NOMO-1 treated with DMSO at 0.1 percent for 48 hours (cell line): ENCODE measurements at regions not wholly inside any gene's neighbourhood (a gene's known extent, or its start where the extent isn't known, plus 50 kb on each side); places are given as distances from the start of the nearest gene placed in this dataset.
"Not testable (repeated sequence)": the region's sequence is repeated elsewhere in the genome, so short reads cannot be mapped to it uniquely, and the experiment has no call there.

Experiments
- DNase-seq: peaks from one replicate; lab custom pipeline; 2025; ENCODE audit not compliant: unreplicated experiment; lab: John Stamatoyannopoulos, UW

- DNase-seq, result no peak
Measured at GRCh38 chr12:67455236-67455635, 186.1 kb downstream of the CAND1 start.

GRCh38 chr12:67456431-67456901 lies 187.3 kb downstream of the CAND1 start:
- DNase-seq, result no peak

- DNase-seq, result no peak
Measured at GRCh38 chr12:67457136-67457535, 188.0 kb downstream of the CAND1 start.

GRCh38 chr12:67457778-67458665 lies 188.9 kb downstream of the CAND1 start:
- DNase-seq, result peak; percentile 89

GRCh38 chr12:67459173-67459572 lies 189.4 kb upstream of the DYRK2 start:
- no peak for DNase-seq

- DNase-seq, result no peak
Measured at GRCh38 chr12:67459578-67459977, 189.0 kb upstream of the DYRK2 start.

GRCh38 chr12:67460388-67460787 lies 188.2 kb upstream of the DYRK2 start:
- DNase-seq, result no peak

GRCh38 chr12:67468549-67469245 lies 179.8 kb upstream of the DYRK2 start:
- no peak for DNase-seq

- no peak for DNase-seq
Measured at GRCh38 chr12:67469666-67470065, 178.9 kb upstream of the DYRK2 start.

- DNase-seq, result no peak
Measured at GRCh38 chr12:67471810-67472209, 176.7 kb upstream of the DYRK2 start.

GRCh38 chr12:67472539-67472938 lies 176.0 kb upstream of the DYRK2 start:
- no peak for DNase-seq

- no peak for DNase-seq
Measured at GRCh38 chr12:67474934-67475620, 173.5 kb upstream of the DYRK2 start.

GRCh38 chr12:67475725-67476124 lies 172.8 kb upstream of the DYRK2 start:
- DNase-seq, result no peak

GRCh38 chr12:67477681-67478265 lies 170.8 kb upstream of the DYRK2 start:
- no peak for DNase-seq

GRCh38 chr12:67482751-67483661 lies 165.5 kb upstream of the DYRK2 start:
- DNase-seq, result peak; percentile 99

GRCh38 chr12:67483871-67484554 lies 164.5 kb upstream of the DYRK2 start:
- DNase-seq, result peak; percentile 25

- DNase-seq, result no peak
Measured at GRCh38 chr12:67484791-67485480, 163.6 kb upstream of the DYRK2 start.

- DNase-seq, result no peak
Measured at GRCh38 chr12:67486671-67487070, 161.9 kb upstream of the DYRK2 start.

- DNase-seq, result not testable (repeated sequence)
Measured at GRCh38 chr12:67488349-67488748, 160.2 kb upstream of the DYRK2 start.
